Retinal pigment epithelial cell (primary cell): ENCODE measurements at regions not wholly inside any gene's neighbourhood (a gene's known extent, or its start where the extent isn't known, plus 50 kb on each side); places are given as distances from the start of the nearest gene placed in this dataset.
"Not testable (repeated sequence)": the region's sequence is repeated elsewhere in the genome, so short reads cannot be mapped to it uniquely, and the experiment has no call there.

Source experiments
- DNase-seq: peaks from one replicate; pipeline ENCODE4 v3.0.0-alpha.2; 2010; ENCODE audit warnings: low read depth
- H3K4me3 ChIP-seq: 2 replicates; pipeline ENCODE4 v1.5.1; 2011; ENCODE audit warnings: mild to moderate bottlenecking, low read length, control low read depth, moderate library complexity
- CTCF ChIP-seq: conservative IDR thresholded peaks from 2 replicates; pipeline ENCODE4 v1.5.1; 2011; ENCODE audit warnings: low read depth, low read length, control low read depth, inconsistent platforms

- DNase-seq = no peak
- TF ChIP-seq CTCF = no peak
- no peak overlapping the region for H3K4me3 ChIP-seq
These were observed 51.3 kb upstream of the SUB1 start for GRCh38 chr5:32534041-32534440.

GRCh38 chr5:32531885-32532520 lies 53.4 kb upstream of the SUB1 start:
- no peak overlapping the region for H3K4me3 ChIP-seq
- peak; percentile 38 for DNase-seq
- TF ChIP-seq CTCF = no peak

GRCh38 chr5:32527321-32527720 lies 58.0 kb upstream of the SUB1 start:
- not testable (repeated sequence) for DNase-seq, H3K4me3 ChIP-seq

- TF ChIP-seq CTCF = no peak
- no peak for DNase-seq
- H3K4me3 ChIP-seq = no peak overlapping the region
These were observed 58.5 kb upstream of the SUB1 start for GRCh38 chr5:32526810-32527209.

GRCh38 chr5:32523625-32524024 lies 61.7 kb upstream of the SUB1 start:
- TF ChIP-seq CTCF = peak; percentile 27
- no peak overlapping the region for H3K4me3 ChIP-seq
- DNase-seq = no peak

GRCh38 chr5:32522429-32523143 lies 62.8 kb upstream of the SUB1 start:
- TF ChIP-seq CTCF = no peak
- no peak overlapping the region for H3K4me3 ChIP-seq
- no peak for DNase-seq

- H3K4me3 ChIP-seq = no peak overlapping the region
- no peak for TF ChIP-seq CTCF
- no peak for DNase-seq
These were observed 63.9 kb upstream of the SUB1 start for GRCh38 chr5:32521481-32521880.
